ENCODE measurements at regions not wholly inside any gene's neighbourhood (a gene's known extent, or its start where the extent isn't known, plus 50 kb on each side); places are given as distances from the start of the nearest gene placed in this dataset.

DNA sequence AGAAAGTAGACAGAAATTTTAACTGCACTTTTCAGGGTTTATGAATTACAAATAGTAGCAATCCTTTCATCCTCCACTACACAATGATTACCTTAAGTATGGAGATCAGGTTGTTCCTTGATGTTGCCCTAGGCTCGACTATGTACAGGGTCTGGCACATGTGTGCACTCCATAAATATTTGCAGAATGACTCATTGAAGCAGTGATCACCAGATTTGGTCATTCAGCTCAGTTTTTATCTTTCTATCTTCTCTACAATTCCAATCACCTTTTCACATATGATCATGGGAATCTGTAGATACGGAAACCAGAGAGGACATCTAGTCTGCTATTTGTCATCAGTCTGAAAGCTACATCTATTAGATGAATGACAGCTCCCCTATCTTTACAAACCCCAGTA lies 171.7 kb upstream of the HCCS start:
- TF ChIP-seq, protein P1, sequence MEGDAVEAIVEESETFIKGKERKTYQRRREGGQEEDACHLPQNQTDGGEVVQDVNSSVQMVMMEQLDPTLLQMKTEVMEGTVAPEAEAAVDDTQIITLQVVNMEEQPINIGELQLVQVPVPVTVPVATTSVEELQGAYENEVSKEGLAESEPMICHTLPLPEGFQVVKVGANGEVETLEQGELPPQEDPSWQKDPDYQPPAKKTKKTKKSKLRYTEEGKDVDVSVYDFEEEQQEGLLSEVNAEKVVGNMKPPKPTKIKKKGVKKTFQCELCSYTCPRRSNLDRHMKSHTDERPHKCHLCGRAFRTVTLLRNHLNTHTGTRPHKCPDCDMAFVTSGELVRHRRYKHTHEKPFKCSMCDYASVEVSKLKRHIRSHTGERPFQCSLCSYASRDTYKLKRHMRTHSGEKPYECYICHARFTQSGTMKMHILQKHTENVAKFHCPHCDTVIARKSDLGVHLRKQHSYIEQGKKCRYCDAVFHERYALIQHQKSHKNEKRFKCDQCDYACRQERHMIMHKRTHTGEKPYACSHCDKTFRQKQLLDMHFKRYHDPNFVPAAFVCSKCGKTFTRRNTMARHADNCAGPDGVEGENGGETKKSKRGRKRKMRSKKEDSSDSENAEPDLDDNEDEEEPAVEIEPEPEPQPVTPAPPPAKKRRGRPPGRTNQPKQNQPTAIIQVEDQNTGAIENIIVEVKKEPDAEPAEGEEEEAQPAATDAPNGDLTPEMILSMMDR (IDR thresholded peaks at IDR 0.05; ENCODE audit: low read length), result no peak
- TF ChIP-seq EZH2 (optimal IDR thresholded peaks at IDR 0.05; ENCODE audit: low read depth, low read length) (no peak), EZH2phosphoT487 (IDR thresholded peaks at IDR 0.05; ENCODE audit: low read length) (no peak)
